ENCODE measurements at regions not wholly inside any gene's neighbourhood (a gene's known extent, or its start where the extent isn't known, plus 50 kb on each side); places are given as distances from the start of the nearest gene placed in this dataset.

- no peak for TF ChIP-seq EP300 (IDR thresholded peaks at IDR 0.05; ENCODE audit: borderline replicate concordance)
- TF ChIP-seq YY1 (IDR thresholded peaks at IDR 0.05; ENCODE audit: low read depth): no peak
- no peak for TF ChIP-seq RAD21 (IDR thresholded peaks at IDR 0.05; ENCODE audit: low read depth)
- no peak for TF ChIP-seq NFIC (IDR thresholded peaks at IDR 0.05)
- TF ChIP-seq CEBPB (IDR thresholded peaks at IDR 0.05): no peak
- TF ChIP-seq TEAD4 (IDR thresholded peaks at IDR 0.05): no peak
- no peak for TF ChIP-seq USF1 (IDR thresholded peaks at IDR 0.05)
- TF ChIP-seq REST (IDR thresholded peaks at IDR 0.05; ENCODE audit: low read depth): no peak
These were observed 460.4 kb upstream of the TBX3 start for GRCh38 chr12:115144425-115144824.
